HG03045 (cell line): ENCODE measurements at regions not wholly inside any gene's neighbourhood (a gene's known extent, or its start where the extent isn't known, plus 50 kb on each side); places are given as distances from the start of the nearest gene placed in this dataset.

Source experiments
- ATAC-seq: cut with Tn5 transposase; IDR thresholded peaks from one replicate; pipeline ENCODE4 v1.9.1; 2021; ENCODE audit warnings: mild to moderate bottlenecking, moderate library complexity; ENCODE audit not compliant: unreplicated experiment

- ATAC-seq = no peak
Observed at GRCh38 chr1:4336507-4336906, 317.9 kb upstream of the AJAP1 start.

- ATAC-seq = no peak
Observed at GRCh38 chr1:4341421-4341820, 313.0 kb upstream of the AJAP1 start.

- ATAC-seq = no peak
Observed at GRCh38 chr1:4344065-4344732, 310.2 kb upstream of the AJAP1 start.

GRCh38 chr1:4345094-4345493 is 309.3 kb upstream of the AJAP1 start:
- no peak for ATAC-seq

- ATAC-seq = no peak
Observed at GRCh38 chr1:4346131-4346530, 308.3 kb upstream of the AJAP1 start.

GRCh38 chr1:4351453-4351852 is 303.0 kb upstream of the AJAP1 start:
- ATAC-seq = no peak

- no peak for ATAC-seq
Observed at GRCh38 chr1:4353090-4353856, 301.1 kb upstream of the AJAP1 start.

GRCh38 chr1:4355839-4356238 is 298.6 kb upstream of the AJAP1 start:
- ATAC-seq = no peak

GRCh38 chr1:4362314-4363044 is 291.9 kb upstream of the AJAP1 start:
- no peak for ATAC-seq

- ATAC-seq = no peak
Observed at GRCh38 chr1:4366091-4366490, 288.3 kb upstream of the AJAP1 start.

GRCh38 chr1:4367230-4367777 is 287.1 kb upstream of the AJAP1 start:
- ATAC-seq = no peak

GRCh38 chr1:4369335-4369734 is 285.1 kb upstream of the AJAP1 start:
- no peak for ATAC-seq

GRCh38 chr1:4371849-4372248 is 282.6 kb upstream of the AJAP1 start:
- ATAC-seq = no peak

- no peak for ATAC-seq
Observed at GRCh38 chr1:4375812-4376211, 278.6 kb upstream of the AJAP1 start.

GRCh38 chr1:4379451-4380175 is 274.8 kb upstream of the AJAP1 start:
- ATAC-seq = no peak

GRCh38 chr1:4380564-4381168 is 273.7 kb upstream of the AJAP1 start:
- ATAC-seq = no peak

GRCh38 chr1:4393191-4393590 is 261.2 kb upstream of the AJAP1 start:
- no peak for ATAC-seq

- no peak for ATAC-seq
Observed at GRCh38 chr1:4394366-4394765, 260.0 kb upstream of the AJAP1 start.

- no peak for ATAC-seq
Observed at GRCh38 chr1:4395158-4395557, 259.3 kb upstream of the AJAP1 start.

GRCh38 chr1:4395676-4396075 is 258.7 kb upstream of the AJAP1 start:
- ATAC-seq = no peak

GRCh38 chr1:4396551-4396950 is 257.9 kb upstream of the AJAP1 start:
- no peak for ATAC-seq
